Kidney (tissue), 13 donors: ENCODE measurements at regions not wholly inside any gene's neighbourhood (a gene's known extent, or its start where the extent isn't known, plus 50 kb on each side); places are given as distances from the start of the nearest gene placed in this dataset.

Source experiments
- DNase-seq, 5 donors: peaks; one replicate each; pipeline ENCODE4 v3.0.0-alpha.2; 2013 to 2020
- FAIRE-seq: peaks from 2 replicates; lab custom pipeline; 2012; peaks lifted over from hg19 to GRCh38; lab: Jason Lieb, UNC
- H3K27ac ChIP-seq, 2 donors: one replicate each; pipeline ENCODE4 v1.7.0; 2013; ENCODE audit warnings: low read depth in 2 of 2, low read length in 2 of 2, inconsistent platforms in 1 of 2
- H3K27me3 ChIP-seq: one replicate; pipeline ENCODE4 v1.7.1; 2013; ENCODE audit warnings: low read length, inconsistent platforms; ENCODE audit not compliant: control insufficient read depth, insufficient read depth
- H3K36me3 ChIP-seq, 3 donors: one replicate each; pipeline versions ENCODE4 v1.7.0 to v1.7.1; 2013; ENCODE audit warnings: low read length in 3 of 3, control low read depth in 1 of 3, inconsistent platforms in 1 of 3; ENCODE audit not compliant: insufficient read depth in 3 of 3, control insufficient read depth in 2 of 3
- H3K4me1 ChIP-seq, 3 donors: one replicate each; pipeline versions ENCODE4 v1.7.0 to v1.7.1; 2013; ENCODE audit warnings: low read length in 3 of 3, inconsistent platforms in 1 of 3, low read depth in 1 of 3; ENCODE audit not compliant: control insufficient read depth in 2 of 3, insufficient read depth in 2 of 3
- H3K4me3 ChIP-seq, 3 donors: one replicate each; pipeline versions ENCODE4 v1.7.0 to v1.8.1; 2013; ENCODE audit warnings: low read length in 3 of 3, control low read depth in 1 of 3, inconsistent platforms in 1 of 3
- H3K9ac ChIP-seq, 3 donors: one replicate each; pipeline versions ENCODE4 v1.7.0 to v1.7.1; 2013; ENCODE audit warnings: low read length in 3 of 3, control low read depth in 1 of 3, inconsistent platforms in 1 of 3
- H3K9me3 ChIP-seq, 3 donors: one replicate each; pipeline versions ENCODE4 v1.7.0 to v1.7.1; 2013; ENCODE audit warnings: low read length in 3 of 3, control low read depth in 1 of 3, inconsistent platforms in 1 of 3; ENCODE audit not compliant: control insufficient read depth in 2 of 3, insufficient read depth in 1 of 3
- intact Hi-C: fragments of 100-400 bp; cut with DNase I; formaldehyde crosslinking; loops from one replicate; pipeline ENCODE4 v1.11.1; 2022
- TF ChIP-seq, protein P1 (sequence below): IDR thresholded peaks from 3 replicates; pipeline ENCODE4 v1.5.1; 2012; ENCODE audit warnings: mild to moderate bottlenecking, moderate library complexity, borderline replicate concordance; ENCODE audit not compliant: insufficient read depth; ENCODE audit errors: extremely low read depth
- donor health status: control.
- donor health status: control.
- donor health status: control.
- donor health status: control.
- donor health status: control.
- donor health status: DM: yes; HTN: yes; CAD: no.
- donor health status: Normal renal cell carcinoma (clear cell type).

DNA sequence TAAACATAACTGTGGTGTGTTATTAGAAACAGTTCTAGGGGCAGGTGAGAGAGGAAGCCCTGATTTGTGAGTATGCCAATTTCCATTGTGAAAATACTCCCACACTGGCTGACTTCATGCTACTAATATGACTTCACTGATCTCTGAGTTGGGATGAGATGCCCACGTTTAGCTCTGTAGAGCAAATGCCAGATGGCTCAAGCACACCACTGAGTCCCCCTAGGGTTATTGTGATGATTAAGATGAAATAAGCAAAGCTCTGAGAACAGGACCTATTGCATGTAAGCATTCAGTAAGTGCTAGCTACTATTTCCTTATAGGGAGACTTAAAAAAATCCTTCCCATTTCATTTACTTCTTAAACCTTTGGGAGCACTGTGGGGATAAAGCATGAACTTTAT, 117.6 kb downstream of the CENPF start:
- Histone ChIP-seq H3K36me3 (no peaks in the 10 kb centered on the region), H3K4me1 (no peaks in the 10 kb centered on the region), H3K9me3 (no peaks in the 10 kb centered on the region), H3K27ac (no peak overlapping the region), H3K27me3 (no peaks in the 10 kb centered on the region), H3K4me3 (no peak overlapping the region), H3K9ac (no peak overlapping the region)
- FAIRE-seq (no peak), DNase-seq (no peak)
- intact Hi-C loops, result no loop called here
- TF ChIP-seq, protein P1, sequence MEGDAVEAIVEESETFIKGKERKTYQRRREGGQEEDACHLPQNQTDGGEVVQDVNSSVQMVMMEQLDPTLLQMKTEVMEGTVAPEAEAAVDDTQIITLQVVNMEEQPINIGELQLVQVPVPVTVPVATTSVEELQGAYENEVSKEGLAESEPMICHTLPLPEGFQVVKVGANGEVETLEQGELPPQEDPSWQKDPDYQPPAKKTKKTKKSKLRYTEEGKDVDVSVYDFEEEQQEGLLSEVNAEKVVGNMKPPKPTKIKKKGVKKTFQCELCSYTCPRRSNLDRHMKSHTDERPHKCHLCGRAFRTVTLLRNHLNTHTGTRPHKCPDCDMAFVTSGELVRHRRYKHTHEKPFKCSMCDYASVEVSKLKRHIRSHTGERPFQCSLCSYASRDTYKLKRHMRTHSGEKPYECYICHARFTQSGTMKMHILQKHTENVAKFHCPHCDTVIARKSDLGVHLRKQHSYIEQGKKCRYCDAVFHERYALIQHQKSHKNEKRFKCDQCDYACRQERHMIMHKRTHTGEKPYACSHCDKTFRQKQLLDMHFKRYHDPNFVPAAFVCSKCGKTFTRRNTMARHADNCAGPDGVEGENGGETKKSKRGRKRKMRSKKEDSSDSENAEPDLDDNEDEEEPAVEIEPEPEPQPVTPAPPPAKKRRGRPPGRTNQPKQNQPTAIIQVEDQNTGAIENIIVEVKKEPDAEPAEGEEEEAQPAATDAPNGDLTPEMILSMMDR, result no peak

GRCh38 chr1:214727274-214727673, 124.3 kb downstream of the CENPF start:
- Histone ChIP-seq H3K4me1 (no peaks in the 10 kb centered on the region), H3K4me3 (no peak overlapping the region), H3K27me3 (no peaks in the 10 kb centered on the region), H3K36me3 (no peaks in the 10 kb centered on the region), H3K9me3 (no peaks in the 10 kb centered on the region), H3K9ac (no peak overlapping the region), H3K27ac (no peak overlapping the region)
- FAIRE-seq, result no peak
- TF ChIP-seq, protein P1, result no peak
- intact Hi-C loops, result no loop called here
- DNase-seq, result no peak

GRCh38 chr1:214739621-214740238, 136.7 kb downstream of the CENPF start:
- no peaks in the 10 kb centered on the region for H3K9me3 ChIP-seq
- H3K4me1 ChIP-seq, result no peaks in the 10 kb centered on the region
- H3K4me3 ChIP-seq, result no peak overlapping the region
- no peaks in the 10 kb centered on the region for H3K27me3 ChIP-seq
- TF ChIP-seq, protein P1, result no peak
- DNase-seq (no peak), FAIRE-seq (no peak)
- intact Hi-C loops, result no loop called here
- H3K27ac ChIP-seq, result no peak overlapping the region
- H3K36me3 ChIP-seq, result no peaks in the 10 kb centered on the region
- H3K9ac ChIP-seq, result no peak overlapping the region

DNA sequence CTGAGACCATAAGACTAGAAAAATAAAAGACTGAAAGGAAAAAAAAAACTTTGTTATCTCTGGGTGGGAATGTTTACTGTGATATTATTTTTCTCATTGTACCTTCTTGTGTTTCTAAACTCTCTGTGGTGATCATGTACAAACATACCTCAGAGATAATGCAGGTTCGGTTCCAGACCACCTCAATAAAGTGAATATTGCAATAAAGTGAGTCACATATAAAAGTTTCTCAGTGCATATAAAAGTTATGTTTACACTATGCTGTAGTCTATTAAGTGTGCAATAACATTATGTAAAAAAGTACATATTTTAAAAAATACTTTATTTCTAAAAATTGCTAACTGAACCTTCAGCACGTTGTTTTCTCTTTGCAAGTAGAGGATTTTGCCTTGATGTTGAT, 137.5 kb downstream of the CENPF start:
- Histone ChIP-seq H3K9ac (no peak overlapping the region), H3K4me3 (no peak overlapping the region), H3K36me3 (no peaks in the 10 kb centered on the region), H3K27me3 (no peaks in the 10 kb centered on the region), H3K4me1 (no peaks in the 10 kb centered on the region), H3K9me3 (no peaks in the 10 kb centered on the region), H3K27ac (no peak overlapping the region)
- FAIRE-seq (no peak), DNase-seq (no peak)
- intact Hi-C loops, result no loop called here
- TF ChIP-seq, protein P1, result no peak
